ENCODE measurements at regions not wholly inside any gene's neighbourhood (a gene's known extent, or its start where the extent isn't known, plus 50 kb on each side); places are given as distances from the start of the nearest gene placed in this dataset.

DNA sequence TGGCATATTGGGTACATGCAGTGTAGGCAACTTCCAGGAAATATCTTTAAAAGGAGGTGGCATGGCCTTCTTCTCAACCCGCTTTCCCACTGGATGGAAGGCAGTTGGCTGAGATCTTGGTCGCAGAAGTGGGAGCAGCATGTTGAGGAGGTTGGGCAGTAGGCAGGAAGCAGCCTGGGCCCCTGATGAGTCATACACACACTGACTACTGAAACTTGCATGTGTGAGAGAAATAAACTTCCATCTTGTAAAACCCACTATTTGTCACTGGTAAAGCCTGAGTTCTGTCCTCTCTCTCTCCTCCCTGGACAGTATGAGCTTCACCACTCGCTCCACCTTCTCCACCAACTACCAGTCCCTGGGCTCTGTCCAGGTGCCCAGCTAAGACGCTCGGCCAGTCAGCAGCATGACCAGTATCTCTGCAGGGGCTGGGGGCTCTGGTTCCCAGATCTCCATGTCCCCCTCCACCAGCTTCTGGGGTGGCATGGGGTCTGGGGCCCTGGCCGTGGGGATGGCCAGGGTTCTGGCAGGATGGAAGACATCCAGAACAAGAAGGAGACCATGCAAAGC, 233.8 kb upstream of the SPRED2 start:
- Histone ChIP-seq H3K27me3 (no peaks in the 10 kb centered on the region), H3K4me1 (no peaks in the 10 kb centered on the region), H3K36me3 (no peaks in the 10 kb centered on the region), H3K9me3 (peaks cover 0 to 18% of the 10 kb centered on the region in 2 donors), H3K4me3 (no peak overlapping the region), H3K27ac (no peak overlapping the region)
- TF ChIP-seq, protein P1, sequence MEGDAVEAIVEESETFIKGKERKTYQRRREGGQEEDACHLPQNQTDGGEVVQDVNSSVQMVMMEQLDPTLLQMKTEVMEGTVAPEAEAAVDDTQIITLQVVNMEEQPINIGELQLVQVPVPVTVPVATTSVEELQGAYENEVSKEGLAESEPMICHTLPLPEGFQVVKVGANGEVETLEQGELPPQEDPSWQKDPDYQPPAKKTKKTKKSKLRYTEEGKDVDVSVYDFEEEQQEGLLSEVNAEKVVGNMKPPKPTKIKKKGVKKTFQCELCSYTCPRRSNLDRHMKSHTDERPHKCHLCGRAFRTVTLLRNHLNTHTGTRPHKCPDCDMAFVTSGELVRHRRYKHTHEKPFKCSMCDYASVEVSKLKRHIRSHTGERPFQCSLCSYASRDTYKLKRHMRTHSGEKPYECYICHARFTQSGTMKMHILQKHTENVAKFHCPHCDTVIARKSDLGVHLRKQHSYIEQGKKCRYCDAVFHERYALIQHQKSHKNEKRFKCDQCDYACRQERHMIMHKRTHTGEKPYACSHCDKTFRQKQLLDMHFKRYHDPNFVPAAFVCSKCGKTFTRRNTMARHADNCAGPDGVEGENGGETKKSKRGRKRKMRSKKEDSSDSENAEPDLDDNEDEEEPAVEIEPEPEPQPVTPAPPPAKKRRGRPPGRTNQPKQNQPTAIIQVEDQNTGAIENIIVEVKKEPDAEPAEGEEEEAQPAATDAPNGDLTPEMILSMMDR (IDR thresholded peaks at IDR 0.05) = no peak
- DNase-seq (ENCODE audit: low spot score) = no peak

DNA sequence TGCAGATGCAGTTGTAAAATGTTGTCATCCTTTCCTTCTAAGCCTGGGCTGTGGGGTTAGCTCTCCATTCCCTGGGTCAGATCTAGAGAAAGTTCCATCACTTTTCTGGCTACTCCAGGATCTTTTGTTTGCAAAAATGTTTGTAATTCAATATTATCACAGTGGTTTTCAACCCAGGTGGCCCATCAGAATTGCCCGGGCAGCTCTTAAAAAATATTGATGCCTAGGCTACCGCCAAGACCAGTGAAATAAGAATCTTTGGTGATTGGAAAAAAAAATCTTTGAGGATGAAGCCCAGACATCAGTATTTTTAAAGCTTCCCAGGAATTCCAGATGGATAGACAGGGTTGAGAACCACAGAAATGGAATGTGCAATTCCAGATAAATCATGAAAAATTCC, 232.5 kb upstream of the SPRED2 start:
- no peak overlapping the region for H3K27ac ChIP-seq
- H3K4me1 ChIP-seq = no peaks in the 10 kb centered on the region
- no peak overlapping the region for H3K4me3 ChIP-seq
- peaks cover 0 to 18% of the 10 kb centered on the region in 2 donors for H3K9me3 ChIP-seq
- TF ChIP-seq, protein P1 (IDR thresholded peaks at IDR 0.05) = no peak
- H3K27me3 ChIP-seq = no peaks in the 10 kb centered on the region
- no peaks in the 10 kb centered on the region for H3K36me3 ChIP-seq
- DNase-seq (ENCODE audit: low spot score) = no peak

DNA sequence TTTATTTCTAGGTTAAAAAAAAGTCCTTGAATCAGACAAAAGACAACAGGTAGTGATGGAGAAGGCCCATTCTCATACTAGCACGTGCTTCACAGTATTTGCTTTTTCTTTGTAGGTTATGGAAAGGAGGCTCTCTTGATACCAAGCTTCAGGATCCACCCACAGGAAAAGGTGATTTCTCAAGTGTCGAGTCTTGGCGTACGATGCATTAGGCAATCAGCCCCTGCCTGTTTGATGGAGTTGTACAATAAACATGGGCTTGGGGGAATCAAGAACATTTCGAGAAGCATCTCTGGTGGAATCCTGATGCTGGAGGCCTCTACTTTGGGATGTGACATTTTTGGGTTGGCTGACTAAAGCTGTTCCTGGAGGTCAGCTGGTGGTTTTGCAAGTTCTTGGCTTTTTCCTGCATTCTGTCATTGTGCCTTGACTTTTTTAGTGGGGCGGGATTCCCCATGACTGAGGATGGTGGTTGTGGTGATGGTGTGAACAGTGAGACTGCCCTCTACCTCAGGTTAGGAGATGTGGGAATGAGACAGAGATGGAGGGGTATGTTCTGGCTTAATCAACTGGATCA, 231.5 kb upstream of the SPRED2 start:
- H3K4me1 ChIP-seq = no peaks in the 10 kb centered on the region
- H3K36me3 ChIP-seq = no peaks in the 10 kb centered on the region
- TF ChIP-seq, protein P1 (IDR thresholded peaks at IDR 0.05) = no peak
- no peak for DNase-seq (ENCODE audit: low spot score)
- no peak overlapping the region for H3K4me3 ChIP-seq
- no peak overlapping the region for H3K27ac ChIP-seq
- no peaks in the 10 kb centered on the region for H3K27me3 ChIP-seq
- peaks cover 0 to 9% of the 10 kb centered on the region in 2 donors for H3K9me3 ChIP-seq

DNA sequence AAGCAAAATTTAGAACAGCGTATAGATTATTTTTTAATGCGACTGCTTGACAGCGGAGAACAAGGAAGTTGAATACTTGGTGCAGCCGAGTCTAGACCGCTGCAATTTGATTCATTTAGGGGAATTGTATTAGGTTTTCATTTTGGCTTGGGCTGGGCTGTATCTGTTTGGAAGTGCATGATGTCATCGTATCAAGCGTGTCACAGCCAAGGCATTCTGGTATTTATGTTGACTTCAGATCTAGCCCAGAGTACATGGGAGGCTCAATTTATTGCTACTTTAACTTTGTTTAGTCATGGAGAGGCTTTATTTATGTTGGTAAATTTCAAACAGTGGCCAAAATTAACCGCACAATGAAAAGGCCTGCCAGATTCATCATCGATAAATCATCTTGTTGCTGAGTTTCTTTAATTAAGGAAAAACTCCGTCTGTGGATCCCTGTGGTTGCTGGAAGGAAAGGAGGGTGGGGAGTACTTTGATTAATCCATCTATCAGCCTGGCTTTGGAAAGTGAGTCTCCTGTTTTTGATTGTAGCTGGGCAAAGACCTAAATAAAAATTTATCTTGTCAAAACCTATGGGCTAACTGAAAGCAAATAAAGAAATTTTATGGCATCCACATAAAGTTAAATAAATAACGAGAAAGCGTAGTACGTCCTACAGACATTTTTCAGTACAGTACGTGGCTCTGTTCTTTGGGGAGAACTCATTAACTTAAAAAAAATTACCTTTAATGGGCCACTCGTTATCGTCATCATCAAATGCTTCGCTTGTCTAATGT, 230.4 kb upstream of the SPRED2 start:
- TF ChIP-seq, protein P1 (IDR thresholded peaks at IDR 0.05) = no peak
- Histone ChIP-seq H3K4me1 (no peaks in the 10 kb centered on the region), H3K4me3 (no peak overlapping the region), H3K36me3 (no peaks in the 10 kb centered on the region), H3K27ac (no peak overlapping the region), H3K27me3 (no peaks in the 10 kb centered on the region), H3K9me3 (no peaks in the 10 kb centered on the region)
- no peak for DNase-seq (ENCODE audit: low spot score)

DNA sequence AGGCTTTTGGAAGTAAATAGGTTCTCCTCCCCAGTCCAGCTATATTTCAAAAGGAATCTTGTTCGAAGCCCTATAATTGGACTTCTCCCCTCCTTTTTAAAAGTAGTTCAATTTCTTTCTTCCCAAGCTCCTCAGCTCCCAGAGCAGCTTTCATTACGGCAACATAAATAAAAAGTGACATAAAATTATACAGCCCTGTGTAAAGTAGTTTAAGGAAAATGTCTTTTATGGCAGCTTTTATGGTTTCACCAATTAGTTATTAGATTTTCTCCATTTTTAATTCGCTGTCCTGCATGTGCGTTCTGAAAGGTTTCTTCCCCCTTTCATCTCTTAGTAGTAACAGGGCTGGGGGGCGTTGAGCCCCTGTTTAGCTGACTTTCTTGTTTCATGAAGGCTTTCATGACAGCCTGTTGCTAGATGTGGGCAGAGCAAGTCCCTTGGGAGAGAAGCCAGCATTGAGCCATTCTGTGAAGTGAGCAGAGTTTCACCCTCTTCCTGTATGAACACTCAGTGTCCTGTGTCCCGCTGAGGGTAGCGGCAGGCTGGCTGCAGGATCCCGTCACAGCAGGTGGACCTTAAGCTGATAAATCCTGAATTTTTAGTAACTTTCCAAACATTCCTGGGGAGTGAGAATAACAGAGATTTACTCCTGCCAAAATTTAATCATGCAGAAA, 229.7 kb upstream of the SPRED2 start:
- Histone ChIP-seq H3K27me3 (no peaks in the 10 kb centered on the region), H3K4me3 (no peak overlapping the region), H3K4me1 (no peaks in the 10 kb centered on the region), H3K36me3 (no peaks in the 10 kb centered on the region), H3K9me3 (no peaks in the 10 kb centered on the region), H3K27ac (no peak overlapping the region)
- no peak for DNase-seq (ENCODE audit: low spot score)
- TF ChIP-seq, protein P1 (IDR thresholded peaks at IDR 0.05) = no peak

Data from right atrium auricular region (tissue), 2 donors.